ENCODE measurements at regions not wholly inside any gene's neighbourhood (a gene's known extent, or its start where the extent isn't known, plus 50 kb on each side); places are given as distances from the start of the nearest gene placed in this dataset.

DNA sequence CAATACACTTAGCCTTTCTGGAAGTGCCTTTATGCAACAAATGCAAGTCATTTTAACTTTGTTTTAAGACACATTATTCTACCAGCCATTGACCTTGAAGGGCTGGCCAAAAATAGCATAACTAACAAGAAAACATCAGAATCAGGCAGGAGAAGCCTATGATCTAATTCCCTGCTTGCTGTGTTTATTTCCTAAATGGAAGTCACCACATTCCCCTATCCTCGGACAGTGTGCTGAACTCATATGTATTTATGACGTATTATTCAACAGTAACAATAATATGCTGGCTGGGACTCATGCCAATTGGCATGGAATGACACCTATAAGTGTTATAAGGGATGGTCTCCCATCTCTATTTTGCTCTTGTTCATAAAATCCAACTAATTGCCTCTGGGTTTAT is 140.7 kb downstream of the MAP3K7 start:
- TF ChIP-seq, protein P1, sequence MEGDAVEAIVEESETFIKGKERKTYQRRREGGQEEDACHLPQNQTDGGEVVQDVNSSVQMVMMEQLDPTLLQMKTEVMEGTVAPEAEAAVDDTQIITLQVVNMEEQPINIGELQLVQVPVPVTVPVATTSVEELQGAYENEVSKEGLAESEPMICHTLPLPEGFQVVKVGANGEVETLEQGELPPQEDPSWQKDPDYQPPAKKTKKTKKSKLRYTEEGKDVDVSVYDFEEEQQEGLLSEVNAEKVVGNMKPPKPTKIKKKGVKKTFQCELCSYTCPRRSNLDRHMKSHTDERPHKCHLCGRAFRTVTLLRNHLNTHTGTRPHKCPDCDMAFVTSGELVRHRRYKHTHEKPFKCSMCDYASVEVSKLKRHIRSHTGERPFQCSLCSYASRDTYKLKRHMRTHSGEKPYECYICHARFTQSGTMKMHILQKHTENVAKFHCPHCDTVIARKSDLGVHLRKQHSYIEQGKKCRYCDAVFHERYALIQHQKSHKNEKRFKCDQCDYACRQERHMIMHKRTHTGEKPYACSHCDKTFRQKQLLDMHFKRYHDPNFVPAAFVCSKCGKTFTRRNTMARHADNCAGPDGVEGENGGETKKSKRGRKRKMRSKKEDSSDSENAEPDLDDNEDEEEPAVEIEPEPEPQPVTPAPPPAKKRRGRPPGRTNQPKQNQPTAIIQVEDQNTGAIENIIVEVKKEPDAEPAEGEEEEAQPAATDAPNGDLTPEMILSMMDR (IDR thresholded peaks at IDR 0.05; ENCODE audit: control insufficient read depth, extremely low read depth, insufficient read depth) = no peak
- no peak for DNase-seq (ENCODE audit: low read depth)
- no peak overlapping the region for H3K4me3 ChIP-seq (ENCODE audit: low read depth, low read length)

DNA sequence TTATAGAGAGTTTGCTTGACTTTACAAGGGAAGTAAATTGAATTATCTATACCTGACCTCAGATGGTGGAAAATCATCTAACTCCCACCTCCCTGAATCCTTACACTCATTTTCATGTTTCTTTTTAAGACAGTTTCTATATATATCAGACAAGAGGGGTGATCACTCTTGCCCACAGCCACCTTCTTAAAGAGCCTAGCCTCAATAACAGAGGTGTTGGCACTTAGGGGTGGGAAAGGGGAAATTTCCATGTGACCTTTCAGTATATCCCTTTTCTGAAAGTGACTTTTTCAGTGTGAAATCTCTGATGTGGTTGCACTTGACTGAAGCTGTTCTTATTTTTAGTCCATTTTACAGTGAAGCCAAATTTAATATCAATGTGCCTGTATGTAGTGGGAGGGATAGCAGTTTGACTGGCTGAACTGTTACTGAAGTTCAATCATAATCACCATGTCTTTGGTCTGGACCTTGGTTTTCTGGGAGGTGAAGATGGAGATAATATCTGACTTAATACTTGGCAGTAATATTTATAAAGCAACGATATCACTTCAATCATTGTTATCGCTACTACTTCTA is 141.3 kb downstream of the MAP3K7 start:
- no peak overlapping the region for H3K4me3 ChIP-seq (ENCODE audit: low read depth, low read length)
- no peak for DNase-seq (ENCODE audit: low read depth)
- TF ChIP-seq, protein P1 (IDR thresholded peaks at IDR 0.05; ENCODE audit: control insufficient read depth, extremely low read depth, insufficient read depth) = no peak

DNA sequence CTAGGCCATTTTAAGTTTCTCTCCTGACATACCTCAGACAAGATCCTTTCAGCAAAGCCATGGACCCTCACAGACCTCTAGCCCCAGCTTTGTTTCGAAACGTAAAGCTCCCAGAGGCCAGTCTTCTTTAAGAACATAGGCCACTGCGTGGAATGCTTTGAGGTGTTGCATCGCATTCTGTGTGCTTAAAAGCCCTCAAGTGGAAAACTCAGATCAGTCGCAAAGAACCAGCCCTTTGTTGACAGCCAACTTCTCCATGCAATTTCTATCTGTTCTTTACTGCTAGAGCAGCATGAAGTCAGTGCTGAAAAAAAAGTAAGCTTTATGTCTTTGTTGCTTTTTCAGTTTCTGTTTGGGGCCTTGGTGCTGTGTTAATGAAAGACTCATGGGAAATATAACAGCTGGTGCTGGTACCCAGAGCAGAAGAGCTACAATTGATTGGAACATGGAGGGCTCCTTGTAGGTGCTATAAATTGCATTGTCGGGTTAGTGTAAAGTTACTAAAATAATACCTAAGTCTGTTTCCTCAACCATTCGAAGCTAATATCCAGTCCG is 142.6 kb downstream of the MAP3K7 start:
- no peak overlapping the region for H3K4me3 ChIP-seq (ENCODE audit: low read depth, low read length)
- TF ChIP-seq, protein P1 (IDR thresholded peaks at IDR 0.05; ENCODE audit: control insufficient read depth, extremely low read depth, insufficient read depth) = no peak
- no peak for DNase-seq (ENCODE audit: low read depth)

DNA sequence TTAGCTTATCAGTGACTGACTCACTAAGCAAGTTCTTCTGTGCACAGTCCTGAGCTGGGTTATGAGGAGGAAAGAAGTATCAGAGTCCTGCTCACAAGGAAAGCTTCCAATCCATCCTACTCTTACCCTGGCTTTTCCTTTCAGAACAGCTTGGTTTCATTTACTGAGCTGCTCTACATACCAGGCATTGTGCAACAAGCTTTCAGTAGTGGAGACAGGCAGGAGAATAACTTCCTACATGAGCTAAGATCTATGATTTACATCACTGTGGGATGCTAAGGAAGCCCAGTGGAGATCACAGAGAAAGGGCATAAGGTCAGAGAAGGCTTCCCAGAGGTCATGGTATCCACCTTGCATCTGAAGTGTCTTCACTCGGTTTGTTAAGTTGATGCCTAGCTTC is 144.5 kb downstream of the MAP3K7 start:
- no peak for DNase-seq (ENCODE audit: low read depth)
- TF ChIP-seq, protein P1 (IDR thresholded peaks at IDR 0.05; ENCODE audit: control insufficient read depth, extremely low read depth, insufficient read depth) = no peak
- H3K4me3 ChIP-seq (ENCODE audit: low read depth, low read length) = no peak overlapping the region

DNA sequence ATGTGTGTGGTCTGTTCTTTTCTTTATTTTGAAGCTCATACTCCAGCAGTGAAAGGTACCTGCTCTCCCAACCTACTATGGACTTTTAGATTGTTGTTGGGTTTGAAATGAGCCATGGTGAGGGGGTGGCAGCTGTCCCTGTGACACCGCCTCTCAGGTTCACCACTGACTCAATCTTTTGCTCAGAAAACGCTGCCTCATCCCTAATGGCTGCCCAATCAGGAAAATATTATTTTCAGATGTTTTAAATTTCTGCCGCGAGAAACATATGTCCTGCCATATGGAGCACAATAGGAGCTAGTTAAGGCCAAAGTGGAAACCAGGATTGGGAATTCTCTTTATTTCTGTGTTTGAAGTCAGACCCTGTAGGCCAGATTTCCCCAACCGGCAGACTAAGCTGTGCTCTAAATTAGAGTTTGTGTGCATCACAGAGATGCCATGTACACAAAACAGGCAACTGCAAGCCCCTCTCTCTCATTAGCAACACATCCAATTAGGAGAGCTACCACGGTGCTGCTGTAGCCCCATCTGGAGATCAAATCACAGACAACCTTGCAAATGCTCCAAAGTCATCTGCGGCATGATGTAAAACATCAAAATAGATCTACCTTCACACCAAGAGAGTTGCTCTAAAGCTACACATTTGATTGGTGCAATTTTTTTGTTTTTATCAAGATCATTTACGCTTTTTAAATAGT is 144.1 kb upstream of the BACH2 start:
- no peak for DNase-seq (ENCODE audit: low read depth)
- H3K4me3 ChIP-seq (ENCODE audit: low read depth, low read length) = no peak overlapping the region
- TF ChIP-seq, protein P1 (IDR thresholded peaks at IDR 0.05; ENCODE audit: control insufficient read depth, extremely low read depth, insufficient read depth) = no peak

DNA sequence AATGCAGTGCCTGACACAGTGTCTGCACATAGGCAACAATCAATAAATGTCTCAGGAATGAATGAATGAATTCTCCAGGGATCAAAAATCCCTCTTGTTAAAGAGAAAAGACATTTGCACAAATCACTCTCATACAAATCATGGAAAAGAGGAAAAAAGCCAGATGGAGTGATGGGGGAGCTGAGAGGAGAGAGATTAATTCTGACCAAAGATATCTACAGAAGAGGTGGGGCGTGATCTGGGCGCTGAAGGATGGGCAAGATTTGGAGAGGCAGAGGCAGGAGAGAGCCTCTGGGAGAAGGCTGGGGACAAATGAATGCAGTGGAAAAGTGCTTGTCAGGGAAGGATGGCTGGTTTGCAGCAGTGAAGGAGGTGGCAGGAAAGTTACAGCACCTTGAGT is 142.9 kb upstream of the BACH2 start:
- TF ChIP-seq, protein P1 (IDR thresholded peaks at IDR 0.05; ENCODE audit: control insufficient read depth, extremely low read depth, insufficient read depth) = no peak
- DNase-seq (ENCODE audit: low read depth) = no peak
- H3K4me3 ChIP-seq (ENCODE audit: low read depth, low read length) = no peak overlapping the region
